ENCODE measurements at regions not wholly inside any gene's neighbourhood (a gene's known extent, or its start where the extent isn't known, plus 50 kb on each side); places are given as distances from the start of the nearest gene placed in this dataset.

DNA sequence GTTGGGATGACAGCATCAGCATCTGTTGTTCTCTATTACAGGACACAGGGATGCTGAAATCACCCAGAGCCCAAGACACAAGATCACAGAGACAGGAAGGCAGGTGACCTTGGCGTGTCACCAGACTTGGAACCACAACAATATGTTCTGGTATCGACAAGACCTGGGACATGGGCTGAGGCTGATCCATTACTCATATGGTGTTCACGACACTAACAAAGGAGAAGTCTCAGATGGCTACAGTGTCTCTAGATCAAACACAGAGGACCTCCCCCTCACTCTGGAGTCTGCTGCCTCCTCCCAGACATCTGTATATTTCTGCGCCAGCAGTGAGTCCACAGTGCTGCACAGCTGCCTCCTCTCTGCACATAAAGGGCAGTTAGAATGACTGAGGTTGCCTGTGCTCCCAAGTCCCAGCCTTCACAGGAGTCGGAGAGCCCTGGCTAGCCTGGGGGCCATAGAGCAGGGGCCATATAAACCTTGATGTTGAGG, 142.2 kb upstream of the PRSS58 start:
- Histone ChIP-seq H2AFZ (ENCODE audit: low read length) (no peak overlapping the region), H3K4me1 (ENCODE audit: control insufficient read depth, extremely low read depth, insufficient read depth, low read length) (no peaks in the 10 kb centered on the region), H3K4me3 (replicated peaks in 1 of 4; ENCODE audit: control extremely low read depth in 1 of 4, insufficient read depth in 1 of 4, low read depth in 3 of 4, low read length in 4 of 4) (no peak overlapping the region), H3K4me2 (ENCODE audit: extremely low read depth, insufficient read depth, low read length) (no peak overlapping the region), H3K36me3 (ENCODE audit: control insufficient read depth, insufficient read depth, low read length) (no peaks in the 10 kb centered on the region), H3K9me3 (ENCODE audit: control insufficient read depth, insufficient read depth, low read depth, low read length) (no peaks in the 10 kb centered on the region), H3K9ac (ENCODE audit: insufficient read depth, low read length) (no peak overlapping the region), H3K27me3 (ENCODE audit: control insufficient read depth, insufficient read depth, low read length) (peaks cover 5% of the 10 kb centered on the region), H4K20me1 (ENCODE audit: control insufficient read depth, extremely low read depth, insufficient read depth, low read length) (no peaks in the 10 kb centered on the region), H3K27ac (ENCODE audit: insufficient read depth, low read length) (no peak overlapping the region), H3K79me2 (ENCODE audit: control insufficient read depth, insufficient read depth, low read length) (no peaks in the 10 kb centered on the region)
- TF ChIP-seq, protein P1, sequence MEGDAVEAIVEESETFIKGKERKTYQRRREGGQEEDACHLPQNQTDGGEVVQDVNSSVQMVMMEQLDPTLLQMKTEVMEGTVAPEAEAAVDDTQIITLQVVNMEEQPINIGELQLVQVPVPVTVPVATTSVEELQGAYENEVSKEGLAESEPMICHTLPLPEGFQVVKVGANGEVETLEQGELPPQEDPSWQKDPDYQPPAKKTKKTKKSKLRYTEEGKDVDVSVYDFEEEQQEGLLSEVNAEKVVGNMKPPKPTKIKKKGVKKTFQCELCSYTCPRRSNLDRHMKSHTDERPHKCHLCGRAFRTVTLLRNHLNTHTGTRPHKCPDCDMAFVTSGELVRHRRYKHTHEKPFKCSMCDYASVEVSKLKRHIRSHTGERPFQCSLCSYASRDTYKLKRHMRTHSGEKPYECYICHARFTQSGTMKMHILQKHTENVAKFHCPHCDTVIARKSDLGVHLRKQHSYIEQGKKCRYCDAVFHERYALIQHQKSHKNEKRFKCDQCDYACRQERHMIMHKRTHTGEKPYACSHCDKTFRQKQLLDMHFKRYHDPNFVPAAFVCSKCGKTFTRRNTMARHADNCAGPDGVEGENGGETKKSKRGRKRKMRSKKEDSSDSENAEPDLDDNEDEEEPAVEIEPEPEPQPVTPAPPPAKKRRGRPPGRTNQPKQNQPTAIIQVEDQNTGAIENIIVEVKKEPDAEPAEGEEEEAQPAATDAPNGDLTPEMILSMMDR (conservative IDR thresholded peaks at IDR 0.05 in 1 of 2, IDR thresholded peaks at IDR 0.05 in 1 of 2; ENCODE audit: low read depth in 1 of 2, low read length in 2 of 2) = no peak
- TF ChIP-seq EZH2 (IDR thresholded peaks at IDR 0.05; ENCODE audit: low read length, missing control alignments) = no peak
- DNase-seq (ENCODE audit: low read depth in 2 of 2) = no peak

DNA sequence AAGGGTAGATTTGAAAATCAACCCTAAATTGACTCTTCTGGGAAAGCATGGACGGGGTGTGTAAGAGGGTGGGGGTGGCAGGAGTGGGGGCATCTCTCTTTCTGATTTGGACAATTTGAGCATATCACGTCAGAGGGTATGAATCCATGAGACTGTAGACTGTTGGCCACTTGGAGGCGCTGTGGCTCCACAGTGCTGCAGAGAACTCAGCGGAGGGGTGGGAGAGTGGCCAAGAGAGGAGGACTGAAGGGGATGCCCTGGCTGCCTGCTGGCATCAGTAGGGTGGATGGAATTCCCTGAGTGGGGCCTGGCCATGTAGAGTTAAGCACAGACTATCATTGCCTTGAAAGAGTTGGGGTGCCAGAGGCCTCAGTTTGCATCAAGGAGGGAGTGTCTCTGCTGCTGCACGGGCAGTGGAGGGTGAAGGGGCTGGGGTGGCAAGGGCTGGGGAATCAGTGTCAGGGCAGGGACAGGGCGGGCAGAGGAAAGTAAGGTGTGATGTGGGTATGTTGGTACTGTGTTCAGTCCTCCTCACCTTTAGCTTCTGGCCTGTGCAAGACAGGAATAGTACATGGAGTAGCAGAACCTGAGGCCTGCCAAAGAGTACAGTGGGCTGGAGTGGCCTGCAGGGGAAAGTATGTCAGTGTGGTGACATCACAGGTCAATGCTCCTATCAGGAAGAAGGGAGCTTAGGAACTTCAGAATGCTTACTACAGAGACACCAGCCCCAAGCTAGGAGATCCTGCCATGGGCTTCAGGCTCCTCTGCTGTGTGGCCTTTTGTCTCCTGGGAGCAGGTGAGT, 133.5 kb upstream of the PRSS58 start:
- no peak for DNase-seq (ENCODE audit: low read depth in 2 of 2)

DNA sequence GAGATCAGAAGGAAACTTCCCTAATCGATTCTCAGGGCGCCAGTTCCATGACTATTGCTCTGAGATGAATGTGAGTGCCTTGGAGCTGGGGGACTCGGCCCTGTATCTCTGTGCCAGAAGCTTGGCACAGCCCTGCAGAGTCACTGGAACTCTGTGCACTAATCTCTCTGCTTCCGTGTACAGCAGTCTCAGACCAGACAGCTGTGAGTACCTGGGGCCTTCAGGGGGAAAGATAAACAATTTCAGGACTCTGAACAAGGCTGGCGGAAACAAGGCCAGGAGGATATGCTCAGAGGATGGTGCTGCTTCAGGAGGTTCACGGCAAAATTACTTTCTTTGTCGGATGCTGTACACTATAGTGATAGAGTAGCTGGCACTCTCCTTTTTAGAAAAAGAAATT, 131.7 kb upstream of the PRSS58 start:
- Histone ChIP-seq H3K79me2 (ENCODE audit: control insufficient read depth, insufficient read depth, low read length) (no peaks in the 10 kb centered on the region), H3K36me3 (ENCODE audit: control insufficient read depth, insufficient read depth, low read length) (no peaks in the 10 kb centered on the region), H3K27me3 (ENCODE audit: control insufficient read depth, insufficient read depth, low read length) (no peaks in the 10 kb centered on the region), H3K4me1 (ENCODE audit: control insufficient read depth, extremely low read depth, insufficient read depth, low read length) (no peaks in the 10 kb centered on the region), H3K9ac (ENCODE audit: insufficient read depth, low read length) (no peak overlapping the region), H4K20me1 (ENCODE audit: control insufficient read depth, extremely low read depth, insufficient read depth, low read length) (no peaks in the 10 kb centered on the region), H3K9me3 (ENCODE audit: control insufficient read depth, insufficient read depth, low read depth, low read length) (no peaks in the 10 kb centered on the region), H3K27ac (ENCODE audit: insufficient read depth, low read length) (no peak overlapping the region), H3K4me2 (ENCODE audit: extremely low read depth, insufficient read depth, low read length) (no peak overlapping the region), H2AFZ (ENCODE audit: low read length) (no peak overlapping the region), H3K4me3 (replicated peaks in 1 of 4; ENCODE audit: control extremely low read depth in 1 of 4, insufficient read depth in 1 of 4, low read depth in 3 of 4, low read length in 4 of 4) (no peak overlapping the region)
- no peak for DNase-seq (ENCODE audit: low read depth in 2 of 2)
- TF ChIP-seq EZH2 (IDR thresholded peaks at IDR 0.05; ENCODE audit: low read length, missing control alignments) = no peak
- TF ChIP-seq, protein P1 (conservative IDR thresholded peaks at IDR 0.05 in 1 of 2, IDR thresholded peaks at IDR 0.05 in 1 of 2; ENCODE audit: low read depth in 1 of 2, low read length in 2 of 2) = no peak

More for the DNA sequence above, 133.5 kb upstream of the PRSS58 start:
- Histone ChIP-seq H3K9me3 (ENCODE audit: control insufficient read depth, insufficient read depth, low read depth, low read length) (no peaks in the 10 kb centered on the region), H2AFZ (ENCODE audit: low read length) (no peak overlapping the region), H3K4me1 (ENCODE audit: control insufficient read depth, extremely low read depth, insufficient read depth, low read length) (no peaks in the 10 kb centered on the region), H3K27ac (ENCODE audit: insufficient read depth, low read length) (no peak overlapping the region), H4K20me1 (ENCODE audit: control insufficient read depth, extremely low read depth, insufficient read depth, low read length) (no peaks in the 10 kb centered on the region), H3K79me2 (ENCODE audit: control insufficient read depth, insufficient read depth, low read length) (no peaks in the 10 kb centered on the region), H3K27me3 (ENCODE audit: control insufficient read depth, insufficient read depth, low read length) (peaks cover 3% of the 10 kb centered on the region), H3K36me3 (ENCODE audit: control insufficient read depth, insufficient read depth, low read length) (no peaks in the 10 kb centered on the region), H3K4me2 (ENCODE audit: extremely low read depth, insufficient read depth, low read length) (no peak overlapping the region), H3K4me3 (replicated peaks in 1 of 4; ENCODE audit: control extremely low read depth in 1 of 4, insufficient read depth in 1 of 4, low read depth in 3 of 4, low read length in 4 of 4) (no peak overlapping the region), H3K9ac (ENCODE audit: insufficient read depth, low read length) (no peak overlapping the region)
- TF ChIP-seq EZH2 (IDR thresholded peaks at IDR 0.05; ENCODE audit: low read length, missing control alignments) = no peak
- TF ChIP-seq, protein P1 (conservative IDR thresholded peaks at IDR 0.05 in 1 of 2, IDR thresholded peaks at IDR 0.05 in 1 of 2; ENCODE audit: low read depth in 1 of 2, low read length in 2 of 2) = peak; percentile 40 to 48
